ENCODE measurements at regions not wholly inside any gene's neighbourhood (a gene's known extent, or its start where the extent isn't known, plus 50 kb on each side); places are given as distances from the start of the nearest gene placed in this dataset.

GRCh38 chr2:60079562-60079961, 473.9 kb downstream of the BCL11A start:
- TF ChIP-seq RAD21 (conservative IDR thresholded peaks at IDR 0.05) (no peak), CTCF (IDR thresholded peaks at IDR 0.05; ENCODE audit: poor library complexity, severe bottlenecking) (no peak), REST (IDR thresholded peaks at IDR 0.05; ENCODE audit: borderline replicate concordance) (no peak)
